GM19468 (cell line): ENCODE measurements at regions not wholly inside any gene's neighbourhood (a gene's known extent, or its start where the extent isn't known, plus 50 kb on each side); places are given as distances from the start of the nearest gene placed in this dataset.
"Not testable (repeated sequence)": the region's sequence is repeated elsewhere in the genome, so short reads cannot be mapped to it uniquely, and the experiment has no call there.

Experiments used
- ATAC-seq: cut with Tn5 transposase; IDR thresholded peaks from one replicate; pipeline ENCODE4 v1.9.1; 2021; ENCODE audit warnings: mild to moderate bottlenecking, moderate library complexity, moderate number of reproducible peaks; ENCODE audit not compliant: unreplicated experiment; ENCODE audit errors: extremely low read depth

- ATAC-seq, result no peak
These were observed 688.5 kb downstream of the EFNB2 start for GRCh38 chr13:105846923-105847322.

- no peak for ATAC-seq
These were observed 694.2 kb downstream of the EFNB2 start for GRCh38 chr13:105841286-105841685.

GRCh38 chr13:105838231-105838630 lies 697.2 kb downstream of the EFNB2 start:
- ATAC-seq, result no peak

GRCh38 chr13:105837295-105837694 lies 698.2 kb downstream of the EFNB2 start:
- not testable (repeated sequence) for ATAC-seq

- ATAC-seq, result no peak
These were observed 704.6 kb downstream of the EFNB2 start for GRCh38 chr13:105830821-105831220.

- ATAC-seq, result no peak
These were observed 708.2 kb downstream of the EFNB2 start for GRCh38 chr13:105827111-105827809.

GRCh38 chr13:105825071-105825470 lies 710.4 kb downstream of the EFNB2 start:
- ATAC-seq, result no peak

GRCh38 chr13:105821337-105821736 lies 714.1 kb downstream of the EFNB2 start:
- ATAC-seq, result no peak

- no peak for ATAC-seq
These were observed 715.0 kb downstream of the EFNB2 start for GRCh38 chr13:105820415-105820814.

- ATAC-seq, result no peak
These were observed 718.0 kb downstream of the EFNB2 start for GRCh38 chr13:105817498-105817897.

- no peak for ATAC-seq
These were observed 718.5 kb downstream of the EFNB2 start for GRCh38 chr13:105816994-105817393.

- no peak for ATAC-seq
These were observed 720.6 kb downstream of the EFNB2 start for GRCh38 chr13:105814902-105815250.

- ATAC-seq, result no peak
These were observed 721.1 kb downstream of the EFNB2 start for GRCh38 chr13:105814219-105814901.

GRCh38 chr13:105806628-105806920 lies 728.9 kb downstream of the EFNB2 start:
- no peak for ATAC-seq

GRCh38 chr13:105805892-105806627 lies 729.4 kb downstream of the EFNB2 start:
- no peak for ATAC-seq

- no peak for ATAC-seq
These were observed 730.8 kb downstream of the EFNB2 start for GRCh38 chr13:105804561-105805190.

- ATAC-seq, result no peak
These were observed 736.3 kb downstream of the EFNB2 start for GRCh38 chr13:105799155-105799554.

- ATAC-seq, result no peak
These were observed 736.9 kb downstream of the EFNB2 start for GRCh38 chr13:105798541-105798940.

- no peak for ATAC-seq
These were observed 739.4 kb downstream of the EFNB2 start for GRCh38 chr13:105796081-105796480.

- no peak for ATAC-seq
These were observed 744.5 kb downstream of the EFNB2 start for GRCh38 chr13:105790923-105791322.

GRCh38 chr13:105788530-105788929 lies 746.9 kb downstream of the EFNB2 start:
- ATAC-seq, result no peak
